Mesenchymal stem cell (in vitro differentiated cells and primary cell): ENCODE measurements at regions not wholly inside any gene's neighbourhood (a gene's known extent, or its start where the extent isn't known, plus 50 kb on each side); places are given as distances from the start of the nearest gene placed in this dataset.

Source experiments
- DNase-seq: peaks from one replicate; pipeline ENCODE4 v3.0.0-alpha.2; 2013
- H2AFZ ChIP-seq: one replicate; pipeline ENCODE4 v1.6.1; 2013; ENCODE audit warnings: low read depth, mild to moderate bottlenecking, control low read depth, inconsistent platforms, low read length, moderate library complexity
- H2AK5ac ChIP-seq: 2 replicates; pipeline ENCODE4 v1.6.1; 2013; ENCODE audit warnings: low read length, moderate library complexity, mild to moderate bottlenecking, inconsistent platforms; ENCODE audit not compliant: severe bottlenecking
- H2BK120ac ChIP-seq: one replicate; pipeline ENCODE4 v1.6.1; 2013; ENCODE audit warnings: low read depth, mild to moderate bottlenecking, inconsistent platforms, low read length, moderate library complexity
- H2BK12ac ChIP-seq, 2 experiments: one replicate each; pipeline ENCODE4 v1.6.1; 2013; ENCODE audit warnings: inconsistent platforms in 2 of 2, low read length in 2 of 2, mild to moderate bottlenecking in 2 of 2, moderate library complexity in 2 of 2, control low read depth in 1 of 2
- H2BK15ac ChIP-seq: one replicate; pipeline ENCODE4 v1.6.1; 2013; ENCODE audit warnings: mild to moderate bottlenecking, low read depth, inconsistent platforms; ENCODE audit not compliant: poor library complexity, severe bottlenecking
- H2BK5ac ChIP-seq: 2 replicates; pipeline ENCODE4 v1.6.1; 2013; ENCODE audit warnings: low read depth, mild to moderate bottlenecking, low read length, control low read depth, inconsistent platforms; ENCODE audit not compliant: poor library complexity, severe bottlenecking
- H3K14ac ChIP-seq, 2 experiments: one replicate each; pipeline ENCODE4 v1.6.1; 2013; ENCODE audit warnings: inconsistent platforms in 2 of 2, low read length in 2 of 2, control low read depth in 1 of 2, mild to moderate bottlenecking in 1 of 2, moderate library complexity in 1 of 2
- H3K18ac ChIP-seq, 2 experiments: one replicate each; pipeline ENCODE4 v1.6.1; 2013; ENCODE audit warnings: inconsistent platforms in 2 of 2, low read length in 2 of 2, control low read depth in 1 of 2, low read depth in 1 of 2, mild to moderate bottlenecking in 1 of 2
- H3K23ac ChIP-seq, 2 experiments: one replicate each; pipeline ENCODE4 v1.6.1; 2013; ENCODE audit warnings: inconsistent platforms in 2 of 2, low read length in 2 of 2, mild to moderate bottlenecking in 2 of 2, moderate library complexity in 2 of 2, control low read depth in 1 of 2
- H3K27ac ChIP-seq: 2 replicates; pipeline ENCODE4 v1.5.1; 2013; ENCODE audit warnings: mild to moderate bottlenecking, moderate library complexity, low read length, control low read depth, inconsistent platforms; ENCODE audit not compliant: poor library complexity, severe bottlenecking
- H3K27me3 ChIP-seq, 2 experiments: 2 replicates each; pipeline versions ENCODE4 v1.6.1 to v1.7.0; 2013; ENCODE audit warnings: low read length in 2 of 2, mild to moderate bottlenecking in 2 of 2, moderate library complexity in 2 of 2, control low read depth in 1 of 2, inconsistent platforms in 1 of 2; ENCODE audit not compliant: control insufficient read depth in 1 of 2, insufficient read depth in 1 of 2
- H3K36me3 ChIP-seq, 2 experiments: 2 replicates each; pipeline versions ENCODE4 v1.6.1 to v1.7.0; 2013; ENCODE audit warnings: low read length in 2 of 2, control low read depth in 1 of 2, inconsistent platforms in 1 of 2, low read depth in 1 of 2, mild to moderate bottlenecking in 1 of 2; ENCODE audit not compliant: insufficient read depth in 2 of 2, control insufficient read depth in 1 of 2
- H3K4ac ChIP-seq, 2 experiments: one replicate each; pipeline ENCODE4 v1.6.1; 2013; ENCODE audit warnings: inconsistent platforms in 2 of 2, low read length in 2 of 2, mild to moderate bottlenecking in 2 of 2, moderate library complexity in 2 of 2, control low read depth in 1 of 2, low read depth in 1 of 2
- H3K4me1 ChIP-seq: 2 replicates; pipeline ENCODE4 v1.6.1; 2013; ENCODE audit warnings: low read depth, low read length, control low read depth; ENCODE audit not compliant: control insufficient read depth, insufficient read depth
- H3K4me2 ChIP-seq: 2 replicates; pipeline ENCODE4 v1.6.1; 2013; ENCODE audit warnings: low read length, mild to moderate bottlenecking, inconsistent platforms; ENCODE audit not compliant: poor library complexity, severe bottlenecking
- H3K4me3 ChIP-seq, 2 experiments: 2 replicates each; pipeline versions ENCODE4 v1.5.1 to v1.7.0; 2013; ENCODE audit warnings: low read length in 2 of 2, mild to moderate bottlenecking in 2 of 2, control low read depth in 1 of 2, low read depth in 1 of 2; ENCODE audit not compliant: insufficient read depth in 1 of 2
- H3K79me1 ChIP-seq: replicated peaks from 2 replicates; pipeline ENCODE4 v1.6.1; 2013; ENCODE audit warnings: mild to moderate bottlenecking, control low read depth, low read length, inconsistent platforms; ENCODE audit not compliant: poor library complexity, severe bottlenecking
- H3K9ac ChIP-seq: 2 replicates; pipeline ENCODE4 v1.7.0; 2013; ENCODE audit warnings: mild to moderate bottlenecking, low read length, moderate library complexity
- H3K9me3 ChIP-seq: 2 replicates; pipeline ENCODE4 v1.7.0; 2013; ENCODE audit warnings: mild to moderate bottlenecking, low read length; ENCODE audit not compliant: control insufficient read depth
- H4K8ac ChIP-seq: one replicate; pipeline ENCODE4 v1.6.1; 2013; ENCODE audit warnings: inconsistent platforms, mild to moderate bottlenecking, low read length, moderate library complexity
- H4K91ac ChIP-seq: one replicate; pipeline ENCODE4 v1.6.1; 2013; ENCODE audit warnings: mild to moderate bottlenecking, low read length, inconsistent platforms
- WGBS: methylation state at CpG from one replicate; pipeline ENCODE4 v1.1.7; 2013; ENCODE audit warnings: mixed read lengths; 5-methylcytosine and 5-hydroxymethylcytosine counted together

- 80% methylated on average over 21 of the region's 21 CpGs for WGBS
Observed at GRCh38 chr6:167208819-167209576, 51.2 kb upstream of the GPR31 start.

GRCh38 chr6:167209577-167209975 is 51.8 kb upstream of the GPR31 start:
- no peaks in the 10 kb centered on the region for H3K79me1 ChIP-seq
- H3K36me3 ChIP-seq = no peaks in the 10 kb centered on the region
- H3K23ac ChIP-seq = no peak overlapping the region
- no peak overlapping the region for H2BK5ac ChIP-seq
- no peak overlapping the region for H2AK5ac ChIP-seq
- H3K14ac ChIP-seq = no peak overlapping the region
- H4K91ac ChIP-seq = no peak overlapping the region
- H2BK15ac ChIP-seq = no peak overlapping the region
- no peak overlapping the region for H2BK120ac ChIP-seq
- no peaks in the 10 kb centered on the region for H3K4me1 ChIP-seq
- peaks cover 15 to 29% of the 10 kb centered on the region in 2 experiments for H3K27me3 ChIP-seq
- H2BK12ac ChIP-seq = no peak overlapping the region
- WGBS = 76% methylated on average over 9 of the region's 9 CpGs
- no peak overlapping the region for H3K4me2 ChIP-seq
- H2AFZ ChIP-seq = no peak overlapping the region
- no peak overlapping the region for H3K18ac ChIP-seq
- H3K27ac ChIP-seq = no peak overlapping the region
- no peak for DNase-seq
- H3K4me3 ChIP-seq = no peak overlapping the region
- H4K8ac ChIP-seq = no peak overlapping the region
- no peak overlapping the region for H3K4ac ChIP-seq
- H3K9ac ChIP-seq = no peak overlapping the region
- no peaks in the 10 kb centered on the region for H3K9me3 ChIP-seq

More at GRCh38 chr6:167208819-167209576, 51.2 kb upstream of the GPR31 start:
- Histone ChIP-seq H3K4me2 (no peak overlapping the region), H2BK120ac (no peak overlapping the region), H3K36me3 (no peaks in the 10 kb centered on the region), H3K9ac (no peak overlapping the region), H4K91ac (no peak overlapping the region), H4K8ac (no peak overlapping the region), H3K14ac (no peak overlapping the region), H3K4me1 (peaks cover under 1% of the 10 kb centered on the region), H3K4me3 (no peak overlapping the region), H2BK12ac (no peak overlapping the region), H3K4ac (no peak overlapping the region), H3K9me3 (no peaks in the 10 kb centered on the region), H3K27me3 (peaks cover 15 to 29% of the 10 kb centered on the region in 2 experiments), H3K79me1 (no peaks in the 10 kb centered on the region), H2AFZ (no peak overlapping the region), H3K18ac (no peak overlapping the region), H3K27ac (no peak overlapping the region), H2BK15ac (no peak overlapping the region), H3K23ac (no peak overlapping the region), H2AK5ac (no peak overlapping the region), H2BK5ac (no peak overlapping the region)
- DNase-seq = no peak

- Histone ChIP-seq H3K9ac (no peak overlapping the region), H4K91ac (no peak overlapping the region), H2BK12ac (no peak overlapping the region), H3K18ac (no peak overlapping the region), H3K4me1 (no peaks in the 10 kb centered on the region), H3K14ac (no peak overlapping the region), H3K4me2 (no peak overlapping the region), H3K23ac (no peak overlapping the region), H2BK120ac (no peak overlapping the region), H3K27me3 (peaks cover 15 to 29% of the 10 kb centered on the region in 2 experiments), H4K8ac (no peak overlapping the region), H2BK15ac (no peak overlapping the region), H3K9me3 (no peaks in the 10 kb centered on the region), H2BK5ac (no peak overlapping the region), H2AFZ (no peak overlapping the region), H3K79me1 (no peaks in the 10 kb centered on the region), H3K4ac (no peak overlapping the region), H2AK5ac (no peak overlapping the region), H3K4me3 (no peak overlapping the region), H3K27ac (no peak overlapping the region), H3K36me3 (no peaks in the 10 kb centered on the region)
- 76% methylated on average over 20 of the region's 23 CpGs for WGBS
- no peak for DNase-seq
Observed at GRCh38 chr6:167210375-167211294, 52.9 kb upstream of the GPR31 start.

- no peak overlapping the region for H2AK5ac ChIP-seq
- H4K91ac ChIP-seq = no peak overlapping the region
- no peak overlapping the region for H4K8ac ChIP-seq
- WGBS = 74% methylated on average over 1 of the region's 1 CpG
- no peak for DNase-seq
- no peak overlapping the region for H3K4ac ChIP-seq
- H2BK15ac ChIP-seq = no peak overlapping the region
- H3K27ac ChIP-seq = no peak overlapping the region
- H3K79me1 ChIP-seq = no peaks in the 10 kb centered on the region
- H3K23ac ChIP-seq = no peak overlapping the region
- no peak overlapping the region for H2BK12ac ChIP-seq
- H3K36me3 ChIP-seq = no peaks in the 10 kb centered on the region
- no peak overlapping the region for H3K18ac ChIP-seq
- H3K27me3 ChIP-seq = peaks cover 15 to 29% of the 10 kb centered on the region in 2 experiments
- H2BK5ac ChIP-seq = no peak overlapping the region
- H3K9me3 ChIP-seq = no peaks in the 10 kb centered on the region
- H2AFZ ChIP-seq = no peak overlapping the region
- H3K4me2 ChIP-seq = no peak overlapping the region
- H3K9ac ChIP-seq = no peak overlapping the region
- H3K4me3 ChIP-seq = no peak overlapping the region
- no peaks in the 10 kb centered on the region for H3K4me1 ChIP-seq
- no peak overlapping the region for H2BK120ac ChIP-seq
- no peak overlapping the region for H3K14ac ChIP-seq
Observed at GRCh38 chr6:167211295-167211648, 53.5 kb upstream of the GPR31 start.
